ENCODE measurements at regions not wholly inside any gene's neighbourhood (a gene's known extent, or its start where the extent isn't known, plus 50 kb on each side); places are given as distances from the start of the nearest gene placed in this dataset.

DNA sequence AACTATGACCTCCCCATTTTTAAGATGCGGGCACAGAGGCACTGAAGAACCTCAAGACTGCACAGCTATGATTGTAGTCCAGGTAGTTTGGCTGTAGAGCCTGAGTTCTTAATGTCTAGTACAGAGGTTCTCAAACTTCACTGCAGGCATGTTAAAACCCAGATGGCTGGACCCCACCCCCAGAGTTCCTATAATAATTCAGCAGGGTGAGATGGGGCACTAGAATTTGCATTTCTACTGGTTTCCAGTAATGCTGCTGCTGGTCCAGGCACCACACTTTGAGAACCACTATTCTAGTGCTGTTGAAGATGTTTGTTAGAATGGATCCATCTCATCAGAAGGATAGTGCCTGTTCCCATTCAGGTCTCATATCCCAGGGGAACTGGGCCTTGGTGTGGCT is 274.9 kb downstream of the ABHD5 start:
- Histone ChIP-seq H3K27ac (ENCODE audit: insufficient read length, low read depth, low read length) (no peak overlapping the region), H3K23ac (ENCODE audit: insufficient read length, low read depth, low read length) (no peak overlapping the region), H3K18ac (ENCODE audit: insufficient read length, low read depth, low read length) (no peak overlapping the region), H2BK15ac (ENCODE audit: low read depth, low read length) (no peak overlapping the region), H4K5ac (ENCODE audit: insufficient read length, low read depth, low read length) (no peak overlapping the region), H3K9me3 (ENCODE audit: control insufficient read depth, low read depth, low read length) (no peaks in the 10 kb centered on the region), H2AK5ac (ENCODE audit: insufficient read length, low read length) (no peak overlapping the region), H3K27me3 (ENCODE audit: insufficient read depth, low read length) (no peaks in the 10 kb centered on the region), H3K4me2 (ENCODE audit: insufficient read depth, insufficient read length, low read length) (no peak overlapping the region), H3K56ac (ENCODE audit: insufficient read length, low read depth, low read length) (no peak overlapping the region), H3K14ac (ENCODE audit: insufficient read depth, low read length) (no peak overlapping the region), H2BK5ac (ENCODE audit: insufficient read length, low read length) (no peak overlapping the region), H4K8ac (replicated peaks; ENCODE audit: insufficient read length, low read depth, low read length) (no peak overlapping the region), H3K4ac (ENCODE audit: low read depth, low read length) (no peak overlapping the region), H4K91ac (ENCODE audit: insufficient read length, low read depth, low read length) (no peak overlapping the region), H3K4me1 (ENCODE audit: insufficient read depth, low read length) (peaks cover 18% of the 10 kb centered on the region), H3K23me2 (ENCODE audit: insufficient read length, low read depth, low read length, poor library complexity, severe bottlenecking) (no peaks in the 10 kb centered on the region), H4K20me1 (ENCODE audit: control insufficient read depth, insufficient read depth, insufficient read length) (no peaks in the 10 kb centered on the region), H2BK12ac (ENCODE audit: insufficient read length, low read depth, low read length) (no peak overlapping the region), H3T11ph (ENCODE audit: low read length) (no peak overlapping the region), H3K9ac (ENCODE audit: extremely low read depth, insufficient read length, low read length) (no peak overlapping the region), H2BK20ac (ENCODE audit: low read depth, low read length, poor library complexity, severe bottlenecking) (no peak overlapping the region), H2BK120ac (ENCODE audit: low read depth, low read length, poor library complexity, severe bottlenecking) (no peak overlapping the region), H3K79me1 (ENCODE audit: insufficient read depth, low read depth, low read length, poor library complexity, severe bottlenecking) (no peaks in the 10 kb centered on the region), H3K79me2 (ENCODE audit: insufficient read depth, low read length) (no peaks in the 10 kb centered on the region), H2AFZ (ENCODE audit: low read length) (no peak overlapping the region)
- H3K36me3 Mint-ChIP-seq (ENCODE audit: insufficient read depth in 1 of 3, low read depth in 3 of 3), result no peaks in the 10 kb centered on the region; a peak in 1 of 7 replicates
- DNase-seq, result no peak
- WGBS (ENCODE audit: extremely low coverage, insufficient read length, low lambda C conversion rate), result no CpG with 5 or more reads among the region's 1 CpG
- H3K4me1 Mint-ChIP-seq, result peaks cover 43 to 45% of the 10 kb centered on the region in 2 experiments
- H3K27me3 Mint-ChIP-seq (ENCODE audit: low read depth), result peaks cover 2% of the 10 kb centered on the region
- TF ChIP-seq CTCF (conservative IDR thresholded peaks at IDR 0.05), result no peak
- H3K27ac Mint-ChIP-seq, result peak overlapping the region in 1 of 3 experiments; percentile 37; a peak in 1 of 7 replicates
- no peaks in the 10 kb centered on the region for H3K9me3 Mint-ChIP-seq
- H3K4me3 Mint-ChIP-seq, result no peak overlapping the region

Data from H9 (cell line).